DMS79 treated with DMSO at 0.1 percent for 48 hours (cell line): ENCODE measurements at regions not wholly inside any gene's neighbourhood (a gene's known extent, or its start where the extent isn't known, plus 50 kb on each side); places are given as distances from the start of the nearest gene placed in this dataset.

Source experiments
- DNase-seq: peaks from one replicate; lab custom pipeline; 2025; lab: John Stamatoyannopoulos, UW

DNA sequence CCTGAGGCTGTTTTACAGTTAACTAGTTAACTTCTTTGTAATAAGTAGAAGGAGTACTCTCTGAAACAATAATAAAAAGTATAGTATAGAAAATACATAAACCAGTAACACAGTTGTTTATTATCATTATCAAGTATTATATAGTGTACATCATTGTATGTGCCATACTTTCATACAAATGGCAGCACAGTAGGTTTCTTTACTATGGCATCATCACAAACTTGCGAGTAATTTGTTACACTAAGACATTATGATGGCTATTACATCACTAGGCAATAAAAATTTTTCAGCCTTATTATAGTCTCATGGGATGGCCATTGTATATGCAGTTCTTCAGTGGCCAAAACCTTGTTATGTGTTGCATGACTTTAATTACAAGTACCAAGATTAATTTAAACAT is 1376.5 kb upstream of the ADGRL2 start:
- no peak for DNase-seq

GRCh38 chr1:80418134-80418533 is 1382.6 kb upstream of the ADGRL2 start:
- no peak for DNase-seq

DNA sequence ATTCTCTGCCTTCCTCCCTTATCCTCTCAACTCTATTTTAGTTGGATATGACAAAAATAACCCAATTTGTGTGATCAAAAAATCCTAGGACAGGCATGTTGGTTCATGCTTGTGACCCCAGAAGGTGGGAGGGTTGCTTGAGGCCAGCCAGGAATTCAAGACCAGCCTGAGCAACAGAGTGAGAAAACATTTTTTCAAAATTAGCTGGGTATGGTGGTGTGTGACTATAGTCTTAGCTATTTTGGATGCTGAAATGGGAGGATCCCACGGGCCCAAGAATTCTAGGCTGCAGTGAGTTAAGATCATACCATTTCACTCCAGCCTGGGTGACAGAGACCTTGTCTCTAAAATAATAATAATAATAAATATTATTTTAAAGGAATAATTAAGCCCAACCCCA is 1383.1 kb upstream of the ADGRL2 start:
- no peak for DNase-seq

- DNase-seq: no peak
Measured at GRCh38 chr1:80413969-80414368, 1386.8 kb upstream of the ADGRL2 start.

- no peak for DNase-seq
Measured at GRCh38 chr1:80410233-80410632, 1390.5 kb upstream of the ADGRL2 start.

GRCh38 chr1:80403471-80403893 is 1397.0 kb upstream of the ADGRL4 start:
- DNase-seq: no peak

- DNase-seq: no peak
Measured at GRCh38 chr1:80402625-80403024, 1396.1 kb upstream of the ADGRL4 start.

DNA sequence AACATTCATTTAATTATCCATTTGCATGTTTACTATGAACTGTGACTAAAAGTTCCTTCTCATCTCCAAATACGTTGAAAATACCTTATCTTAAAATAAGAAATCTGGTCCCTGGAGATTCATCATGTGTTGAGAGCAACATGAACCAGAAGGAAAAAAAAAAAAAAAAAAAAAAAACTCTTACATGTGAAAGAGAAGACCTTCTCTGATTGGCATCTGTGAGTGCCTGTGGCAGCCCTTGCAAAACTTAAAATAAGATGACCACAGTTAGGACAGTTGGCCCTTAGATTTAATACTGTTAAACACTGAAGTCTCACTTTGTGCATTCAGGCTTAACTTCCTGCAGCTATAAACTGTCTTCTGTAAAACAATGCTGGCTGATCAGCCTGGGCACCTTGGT is 1395.2 kb upstream of the ADGRL4 start:
- DNase-seq: no peak

DNA sequence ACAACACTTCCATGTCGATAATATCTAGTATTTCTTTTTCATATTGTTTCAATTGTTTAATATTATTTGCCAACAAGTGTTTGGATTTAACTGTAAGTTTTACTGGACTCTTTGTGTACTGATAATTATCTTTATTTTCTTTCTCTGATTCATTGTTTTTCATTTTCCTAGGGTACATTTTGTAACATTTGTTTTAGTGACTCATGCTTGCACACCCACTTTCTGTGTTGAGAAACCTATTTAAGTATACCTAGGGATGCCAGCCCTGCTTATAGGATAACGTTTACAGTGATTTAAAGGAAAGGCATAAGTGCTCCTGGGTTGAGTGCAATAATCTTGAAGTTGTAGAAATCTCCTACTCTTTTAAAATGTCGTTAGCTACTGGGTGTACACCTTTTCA is 1386.0 kb upstream of the ADGRL4 start:
- DNase-seq: no peak

- no peak for DNase-seq
Measured at GRCh38 chr1:80385650-80386049, 1379.1 kb upstream of the ADGRL4 start.

DNA sequence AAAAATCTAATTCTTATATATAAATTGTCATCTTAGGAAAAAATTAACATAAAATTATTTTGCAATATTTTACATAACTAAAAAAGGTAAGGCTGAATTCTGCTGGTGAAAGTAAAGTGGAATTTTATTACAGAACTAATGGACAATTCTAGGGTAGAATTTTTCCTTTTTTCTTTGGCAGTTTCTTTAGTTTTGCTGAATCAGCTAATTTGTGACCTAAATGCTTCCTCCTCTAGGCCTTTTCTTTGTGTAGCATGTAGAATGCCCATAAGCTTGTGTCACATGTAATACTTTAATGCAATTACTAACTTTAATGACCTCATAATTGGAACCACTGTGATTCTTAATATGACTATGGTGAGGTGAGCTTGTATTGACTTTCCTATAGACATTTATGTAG is 1378.4 kb upstream of the ADGRL4 start:
- DNase-seq: no peak

DNA sequence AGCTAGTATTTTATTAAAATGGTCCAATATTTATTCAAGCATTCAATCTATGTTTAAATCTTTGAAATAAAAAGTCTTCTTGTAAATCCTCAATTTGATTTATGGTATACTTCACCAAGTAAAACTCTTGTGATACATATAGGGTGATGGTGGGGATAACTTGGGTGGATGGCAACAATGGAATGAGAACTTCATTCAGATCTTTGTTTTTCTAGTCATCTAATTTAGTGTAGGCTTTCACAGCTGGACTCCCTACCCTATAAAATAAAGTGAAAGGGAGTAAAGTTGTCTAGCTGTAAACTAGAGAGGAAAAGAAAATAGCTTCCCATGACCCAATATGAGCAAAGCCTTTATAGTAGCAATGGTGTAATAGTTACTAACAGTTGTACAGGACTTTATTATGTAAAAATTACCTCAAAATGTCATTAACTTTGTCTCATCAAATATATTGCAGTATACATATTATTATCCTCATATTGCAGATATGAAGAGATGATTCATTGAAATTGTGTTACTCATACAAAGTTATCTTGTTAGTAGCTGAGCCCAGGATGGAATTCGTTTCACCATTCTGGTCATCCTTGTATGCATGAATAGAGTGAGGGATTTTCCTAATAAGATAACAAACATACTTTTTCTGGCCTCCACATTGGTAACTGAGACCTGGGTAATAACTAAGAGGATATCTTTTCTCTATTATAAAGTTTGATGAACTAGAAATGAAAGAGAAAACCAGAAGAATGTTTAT is 1377.7 kb upstream of the ADGRL4 start:
- no peak for DNase-seq

GRCh38 chr1:80375662-80376061 is 1369.1 kb upstream of the ADGRL4 start:
- DNase-seq: no peak

GRCh38 chr1:80375109-80375508 is 1368.6 kb upstream of the ADGRL4 start:
- no peak for DNase-seq

DNA sequence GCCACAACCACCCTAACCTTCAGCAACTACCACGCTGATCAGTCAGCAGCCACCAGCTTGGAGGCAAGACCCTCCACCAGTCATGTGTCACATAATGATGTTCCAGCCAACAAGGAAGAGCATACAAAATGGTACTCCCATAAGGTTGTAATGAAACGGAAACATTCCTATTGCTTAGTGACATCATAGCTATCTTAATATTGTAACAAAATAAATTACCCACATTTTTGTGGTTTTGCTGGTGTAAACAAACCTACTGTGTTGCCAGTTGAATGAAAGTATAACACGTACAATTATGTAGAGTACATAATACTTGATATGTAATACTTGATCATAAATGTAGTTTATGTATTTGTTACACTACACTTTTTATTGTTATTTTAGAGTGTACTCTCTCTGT is 1363.2 kb upstream of the ADGRL4 start:
- no peak for DNase-seq

DNA sequence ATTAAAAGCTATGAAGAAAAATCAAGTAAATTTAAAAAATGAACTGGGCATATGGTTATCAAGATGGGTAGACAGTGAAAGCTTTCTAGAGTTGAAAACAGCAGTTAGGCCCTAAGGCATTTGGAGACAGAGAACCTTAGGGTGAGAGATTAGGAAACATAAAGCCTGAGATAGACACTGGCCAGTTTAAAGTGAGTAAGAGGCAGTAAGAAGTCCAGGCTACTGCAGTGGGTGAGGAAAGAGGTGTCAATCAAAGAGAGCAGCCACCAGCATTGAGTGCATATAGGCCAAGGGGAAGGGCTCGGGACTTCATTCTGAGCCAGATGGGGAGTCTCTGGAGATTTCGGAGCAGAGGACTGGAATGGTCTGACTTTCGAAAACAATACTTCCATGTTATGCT is 1360.5 kb upstream of the ADGRL4 start:
- no peak for DNase-seq

GRCh38 chr1:80365359-80366021 is 1359.0 kb upstream of the ADGRL4 start:
- no peak for DNase-seq

- DNase-seq: no peak
Measured at GRCh38 chr1:80363689-80364475, 1357.4 kb upstream of the ADGRL4 start.

DNA sequence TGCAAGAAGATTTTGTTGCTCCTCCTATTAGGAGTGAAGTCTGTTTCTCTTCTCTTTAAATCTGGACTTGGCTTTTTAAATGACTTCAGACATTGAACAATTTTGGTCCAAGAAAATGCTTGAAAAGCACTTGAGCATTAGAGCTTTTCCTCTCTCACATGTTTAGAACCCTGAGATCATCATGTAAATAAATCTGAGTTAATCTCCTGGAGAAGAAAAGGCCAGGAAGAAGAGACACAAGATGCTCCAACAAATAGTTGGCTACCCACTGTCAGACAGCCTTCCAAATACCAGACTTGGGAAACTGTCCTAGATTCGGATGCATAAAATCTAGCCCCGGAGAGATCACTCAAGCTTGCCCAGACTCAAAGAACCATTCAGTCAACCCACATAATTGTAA is 1353.1 kb upstream of the ADGRL4 start:
- no peak for DNase-seq

GRCh38 chr1:80349218-80349617 is 1342.7 kb upstream of the ADGRL4 start:
- DNase-seq: no peak

DNA sequence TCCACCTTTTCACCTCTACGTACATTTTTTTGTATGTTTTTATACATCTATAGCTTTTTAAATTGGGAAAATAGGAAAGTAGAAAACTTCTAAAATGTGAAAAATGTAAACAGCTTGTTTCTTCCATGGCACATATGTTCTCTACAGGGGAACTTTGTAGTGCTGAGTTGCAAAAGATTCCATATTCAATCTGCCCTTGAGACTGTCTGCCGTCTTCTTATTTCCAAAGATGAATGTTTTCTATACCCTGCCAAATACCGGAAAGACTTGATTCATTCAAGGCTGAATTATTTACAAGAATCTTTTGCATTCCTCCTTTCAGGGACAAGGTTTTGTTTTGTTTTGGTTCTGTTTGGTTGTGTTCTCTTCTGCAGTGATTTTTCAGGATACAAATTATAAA is 1334.5 kb upstream of the ADGRL4 start:
- DNase-seq: no peak

GRCh38 chr1:80318108-80318507 is 1311.6 kb upstream of the ADGRL4 start:
- DNase-seq: no peak

GRCh38 chr1:80310703-80311245 is 1304.2 kb upstream of the ADGRL4 start:
- DNase-seq: no peak
